Osteocyte (in vitro differentiated cells): ENCODE measurements at regions not wholly inside any gene's neighbourhood (a gene's known extent, or its start where the extent isn't known, plus 50 kb on each side); places are given as distances from the start of the nearest gene placed in this dataset.

Source experiments
- DNase-seq: peaks from one replicate; pipeline ENCODE4 v3.0.0; 2021; ENCODE audit warnings: mixed read lengths; ENCODE audit not compliant: unreplicated experiment; ENCODE audit errors: extremely low spot score
- H3K27ac Mint-ChIP-seq: one replicate; pipeline ENCODE4 v1.8.0; 2021; ENCODE audit warnings: mild to moderate bottlenecking, mixed read lengths; ENCODE audit not compliant: unreplicated experiment
- H3K27me3 Mint-ChIP-seq: one replicate; pipeline ENCODE4 v1.8.0; 2021; ENCODE audit warnings: mixed read lengths; ENCODE audit not compliant: unreplicated experiment
- H3K36me3 Mint-ChIP-seq: one replicate; pipeline ENCODE4 v1.8.0; 2021; ENCODE audit warnings: mixed read lengths; ENCODE audit not compliant: unreplicated experiment
- H3K4me1 Mint-ChIP-seq: one replicate; pipeline ENCODE4 v1.8.0; 2021; ENCODE audit warnings: mixed read lengths; ENCODE audit not compliant: unreplicated experiment
- H3K4me3 Mint-ChIP-seq: one replicate; pipeline ENCODE4 v1.8.0; 2021; ENCODE audit warnings: mild to moderate bottlenecking, moderate library complexity, mixed read lengths; ENCODE audit not compliant: unreplicated experiment
- H3K9me3 Mint-ChIP-seq: one replicate; pipeline ENCODE4 v1.8.0; 2021; ENCODE audit warnings: mixed read lengths; ENCODE audit not compliant: unreplicated experiment
- CTCF ChIP-seq: fragments of 200-600 bp; sonication (generic); IDR thresholded peaks from 2 replicates; pipeline ENCODE4 v1.5.0; 2021; ENCODE audit warnings: antibody characterized with exemption, mild to moderate bottlenecking, moderate library complexity

GRCh38 chr6:78515271-78515670 is 352.1 kb upstream of the IRAK1BP1 start:
- no peak for TF ChIP-seq CTCF
- H3K9me3 Mint-ChIP-seq: no peaks in the 10 kb centered on the region
- no peak overlapping the region for H3K4me3 Mint-ChIP-seq
- no peaks in the 10 kb centered on the region for H3K27me3 Mint-ChIP-seq
- no peaks in the 10 kb centered on the region for H3K36me3 Mint-ChIP-seq
- H3K4me1 Mint-ChIP-seq: no peaks in the 10 kb centered on the region
- no peak overlapping the region for H3K27ac Mint-ChIP-seq
- no peak for DNase-seq

- no peak for TF ChIP-seq CTCF
- no peaks in the 10 kb centered on the region for H3K27me3 Mint-ChIP-seq
- H3K36me3 Mint-ChIP-seq: no peaks in the 10 kb centered on the region
- no peak overlapping the region for H3K27ac Mint-ChIP-seq
- H3K4me1 Mint-ChIP-seq: no peaks in the 10 kb centered on the region
- no peaks in the 10 kb centered on the region for H3K9me3 Mint-ChIP-seq
- no peak overlapping the region for H3K4me3 Mint-ChIP-seq
- no peak for DNase-seq
Measured at GRCh38 chr6:78517399-78517798, 350.0 kb upstream of the IRAK1BP1 start.

- no peaks in the 10 kb centered on the region for H3K36me3 Mint-ChIP-seq
- no peak overlapping the region for H3K4me3 Mint-ChIP-seq
- H3K4me1 Mint-ChIP-seq: no peaks in the 10 kb centered on the region
- TF ChIP-seq CTCF: no peak
- no peaks in the 10 kb centered on the region for H3K9me3 Mint-ChIP-seq
- no peak overlapping the region for H3K27ac Mint-ChIP-seq
- no peaks in the 10 kb centered on the region for H3K27me3 Mint-ChIP-seq
- no peak for DNase-seq
Measured at GRCh38 chr6:78523622-78524021, 343.7 kb upstream of the IRAK1BP1 start.

GRCh38 chr6:78525976-78526375 is 341.4 kb upstream of the IRAK1BP1 start:
- no peak for DNase-seq
- Mint-ChIP-seq H3K4me3 (no peak overlapping the region), H3K9me3 (no peaks in the 10 kb centered on the region), H3K27me3 (no peaks in the 10 kb centered on the region), H3K36me3 (no peaks in the 10 kb centered on the region), H3K4me1 (no peaks in the 10 kb centered on the region), H3K27ac (no peak overlapping the region)
- TF ChIP-seq CTCF: no peak

GRCh38 chr6:78526432-78526831 is 340.9 kb upstream of the IRAK1BP1 start:
- Mint-ChIP-seq H3K4me3 (no peak overlapping the region), H3K27me3 (no peaks in the 10 kb centered on the region), H3K4me1 (no peaks in the 10 kb centered on the region), H3K27ac (no peak overlapping the region), H3K36me3 (no peaks in the 10 kb centered on the region), H3K9me3 (no peaks in the 10 kb centered on the region)
- no peak for DNase-seq
- no peak for TF ChIP-seq CTCF
